PC-9 (cell line): ENCODE measurements at regions not wholly inside any gene's neighbourhood (a gene's known extent, or its start where the extent isn't known, plus 50 kb on each side); places are given as distances from the start of the nearest gene placed in this dataset.
"Not testable (repeated sequence)": the region's sequence is repeated elsewhere in the genome, so short reads cannot be mapped to it uniquely, and the experiment has no call there.

Source experiments
- CTCF ChIP-seq: fragments of 200-600 bp; sonication (generic); conservative IDR thresholded peaks from 2 replicates; pipeline ENCODE4 v1.6.1; 2017; ENCODE audit warnings: mixed run types, antibody characterized with exemption, mild to moderate bottlenecking, moderate library complexity
- EZH2 ChIP-seq: fragments of 200-600 bp; sonication (generic); IDR thresholded peaks from 2 replicates; pipeline ENCODE4 v1.8.0; 2017; ENCODE audit warnings: antibody characterized with exemption, low read depth

- not testable (repeated sequence) for TF ChIP-seq CTCF, EZH2
Observed at GRCh38 chr11:49373866-49374265, 165.5 kb upstream of the FOLH1 start.
